Panc1 (cell line): ENCODE measurements at regions not wholly inside any gene's neighbourhood (a gene's known extent, or its start where the extent isn't known, plus 50 kb on each side); places are given as distances from the start of the nearest gene placed in this dataset.

Source experiments
- ATAC-seq: fragments of 200-7000 bp; cut with Tn5 transposase; 2 replicates; pipeline ENCODE4 v1.9.1; 2020; ENCODE audit warnings: mild to moderate bottlenecking, moderate library complexity
- BruUV-seq: library from RNA; stranded (reverse); fragments of 400-500 nt; replicated peaks from 2 replicates; lab custom pipeline; 2021; lab: Mats Ljungman, UMichigan
- CTCF ChIA-PET: fragments of 300-600 bp; sonication (Branson Sonifier 250); formaldehyde crosslinking; loops from one replicate; lab custom pipeline; 2022; ENCODE audit warnings: antibody characterized with exemption; lab: Charles Lee
- POLR2A ChIA-PET: fragments of 300-600 bp; sonication (Branson Sonifier 250); formaldehyde crosslinking; loops from one replicate; lab custom pipeline; 2022; ENCODE audit warnings: antibody characterized with exemption; lab: Charles Lee
- DNase-seq: peaks from one replicate; pipeline ENCODE4 v3.0.0-alpha.2; 2010; ENCODE audit warnings: low read depth, low spot score
- H3K27ac ChIP-seq: 2 replicates; pipeline ENCODE4 v1.5.1; 2011; ENCODE audit warnings: mild to moderate bottlenecking, low read length, inconsistent platforms
- H3K27me3 ChIP-seq: fragments of 200-500 bp; sonication (Bioruptor generic); 2 replicates; pipeline ENCODE4 v1.6.0; 2014; ENCODE audit warnings: low read length, inconsistent platforms; ENCODE audit not compliant: control insufficient read depth, insufficient read depth
- H3K36me3 ChIP-seq: fragments of 200-500 bp; sonication (Bioruptor generic); 2 replicates; pipeline ENCODE4 v1.5.1; 2014; ENCODE audit warnings: inconsistent platforms, mild to moderate bottlenecking, low read length, moderate library complexity; ENCODE audit not compliant: control insufficient read depth, insufficient read depth
- H3K4me1 ChIP-seq: 2 replicates; pipeline ENCODE4 v1.5.1; 2011; ENCODE audit warnings: inconsistent platforms, mild to moderate bottlenecking, low read length, moderate library complexity; ENCODE audit not compliant: control insufficient read depth, insufficient read depth
- H3K4me3 ChIP-seq, 2 experiments: 2 replicates each; pipeline ENCODE4 v1.5.1; 2011 to 2012; ENCODE audit warnings: low read depth in 2 of 2, low read length in 2 of 2, mild to moderate bottlenecking in 2 of 2, inconsistent platforms in 1 of 2, moderate library complexity in 1 of 2
- H3K9me3 ChIP-seq: fragments of 200-500 bp; sonication (Bioruptor generic); 2 replicates; pipeline ENCODE4 v1.5.1; 2014; ENCODE audit warnings: low read depth, mild to moderate bottlenecking, inconsistent platforms, low read length, moderate library complexity; ENCODE audit not compliant: control insufficient read depth, insufficient read depth
- POLR2AphosphoS5 ChIP-seq: IDR thresholded peaks from 2 replicates; pipeline ENCODE4 v1.6.1; 2012; ENCODE audit warnings: mild to moderate bottlenecking, low read depth, low read length, moderate library complexity
- SIN3A ChIP-seq: IDR thresholded peaks from 2 replicates; pipeline ENCODE4 v1.6.1; 2012; ENCODE audit warnings: low read depth, mild to moderate bottlenecking, low read length, moderate library complexity, borderline replicate concordance; ENCODE audit not compliant: insufficient read depth
- TCF7L2 ChIP-seq: IDR thresholded peaks from 2 replicates; pipeline ENCODE4 v1.6.1; 2011; ENCODE audit warnings: mild to moderate bottlenecking, low read depth, low read length, inconsistent platforms
- in situ Hi-C: cut with HindIII; loops from 2 replicates; pipeline ENCODE4 v1.10.0; 2016; ENCODE audit warnings: low sequenced_read_pairs, low pct_unique_long_range_greater_than_20kb
- intact Hi-C: fragments of 100-400 bp; cut with micrococcal nuclease; formaldehyde crosslinking; loops from one replicate; pipeline ENCODE4 v1.10.0; 2022; ENCODE audit not compliant: unreplicated experiment
- TF ChIP-seq, protein P1 (sequence below): fragments of 450-650 bp; IDR thresholded peaks from 2 replicates; pipeline ENCODE4 v1.5.1; 2017; ENCODE audit warnings: mild to moderate bottlenecking
- TF ChIP-seq, protein P2 (sequence below), 2 experiments: IDR thresholded peaks; 2 replicates each; pipeline ENCODE4 v1.6.1; 2011 to 2012; ENCODE audit warnings: low read depth in 2 of 2, control low read depth in 1 of 2, low read length in 1 of 2, mild to moderate bottlenecking in 1 of 2, moderate library complexity in 1 of 2; ENCODE audit not compliant: insufficient read depth in 1 of 2

DNA sequence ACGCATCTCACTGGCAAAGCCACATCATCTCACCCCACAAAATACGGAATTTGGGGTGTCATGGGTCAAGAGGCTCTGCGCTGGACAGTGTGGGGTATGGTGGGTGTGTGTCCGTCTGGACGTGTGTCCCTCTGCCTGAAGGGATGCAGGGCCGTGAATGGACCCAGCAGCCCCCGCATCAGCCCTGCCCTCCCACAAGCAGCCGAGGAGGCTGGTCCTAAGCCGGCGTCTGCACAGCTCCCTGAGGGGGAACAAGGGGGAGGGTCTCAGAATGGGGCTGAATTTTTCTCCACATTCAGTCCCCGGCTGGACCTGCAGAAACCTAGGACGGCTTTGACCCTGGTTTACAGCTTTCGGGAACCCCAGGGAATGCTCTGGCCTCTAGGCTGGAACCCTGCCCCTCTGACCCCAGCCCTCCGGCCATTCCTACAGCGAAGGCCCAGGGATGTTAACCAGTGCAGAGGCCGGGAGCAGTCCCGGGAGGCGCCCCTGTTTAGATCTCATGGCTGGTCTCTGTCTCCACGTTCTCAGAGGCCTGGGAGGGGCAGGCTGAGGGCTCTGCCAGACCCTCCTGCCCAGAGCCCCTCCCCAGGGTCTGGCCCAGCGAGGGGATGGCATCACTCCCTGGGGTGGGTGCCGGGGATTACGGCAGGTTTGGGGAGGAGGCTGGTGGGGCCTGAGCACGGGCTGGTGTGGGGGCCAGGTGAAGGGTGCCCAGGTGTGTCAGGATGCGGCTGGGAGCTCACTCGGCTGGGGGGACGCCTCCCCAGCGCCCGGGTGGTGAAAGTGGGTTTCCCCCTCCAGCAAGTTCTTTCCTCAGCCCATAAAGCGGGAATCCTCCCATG lies 156.5 kb upstream of the C14orf180 start:
- H3K9me3 ChIP-seq = no peaks in the 10 kb centered on the region
- DNase-seq (no peak), ATAC-seq (no peak)
- in situ Hi-C loops = no loop called here
- no TSS peak for BruUV-seq
- H3K4me1 ChIP-seq = no peaks in the 10 kb centered on the region
- H3K36me3 ChIP-seq = no peaks in the 10 kb centered on the region
- POLR2A ChIA-PET = no interaction called here
- no peak for TF ChIP-seq POLR2AphosphoS5
- TF ChIP-seq, protein P1, sequence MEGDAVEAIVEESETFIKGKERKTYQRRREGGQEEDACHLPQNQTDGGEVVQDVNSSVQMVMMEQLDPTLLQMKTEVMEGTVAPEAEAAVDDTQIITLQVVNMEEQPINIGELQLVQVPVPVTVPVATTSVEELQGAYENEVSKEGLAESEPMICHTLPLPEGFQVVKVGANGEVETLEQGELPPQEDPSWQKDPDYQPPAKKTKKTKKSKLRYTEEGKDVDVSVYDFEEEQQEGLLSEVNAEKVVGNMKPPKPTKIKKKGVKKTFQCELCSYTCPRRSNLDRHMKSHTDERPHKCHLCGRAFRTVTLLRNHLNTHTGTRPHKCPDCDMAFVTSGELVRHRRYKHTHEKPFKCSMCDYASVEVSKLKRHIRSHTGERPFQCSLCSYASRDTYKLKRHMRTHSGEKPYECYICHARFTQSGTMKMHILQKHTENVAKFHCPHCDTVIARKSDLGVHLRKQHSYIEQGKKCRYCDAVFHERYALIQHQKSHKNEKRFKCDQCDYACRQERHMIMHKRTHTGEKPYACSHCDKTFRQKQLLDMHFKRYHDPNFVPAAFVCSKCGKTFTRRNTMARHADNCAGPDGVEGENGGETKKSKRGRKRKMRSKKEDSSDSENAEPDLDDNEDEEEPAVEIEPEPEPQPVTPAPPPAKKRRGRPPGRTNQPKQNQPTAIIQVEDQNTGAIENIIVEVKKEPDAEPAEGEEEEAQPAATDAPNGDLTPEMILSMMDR = no peak
- TF ChIP-seq, protein P2, sequence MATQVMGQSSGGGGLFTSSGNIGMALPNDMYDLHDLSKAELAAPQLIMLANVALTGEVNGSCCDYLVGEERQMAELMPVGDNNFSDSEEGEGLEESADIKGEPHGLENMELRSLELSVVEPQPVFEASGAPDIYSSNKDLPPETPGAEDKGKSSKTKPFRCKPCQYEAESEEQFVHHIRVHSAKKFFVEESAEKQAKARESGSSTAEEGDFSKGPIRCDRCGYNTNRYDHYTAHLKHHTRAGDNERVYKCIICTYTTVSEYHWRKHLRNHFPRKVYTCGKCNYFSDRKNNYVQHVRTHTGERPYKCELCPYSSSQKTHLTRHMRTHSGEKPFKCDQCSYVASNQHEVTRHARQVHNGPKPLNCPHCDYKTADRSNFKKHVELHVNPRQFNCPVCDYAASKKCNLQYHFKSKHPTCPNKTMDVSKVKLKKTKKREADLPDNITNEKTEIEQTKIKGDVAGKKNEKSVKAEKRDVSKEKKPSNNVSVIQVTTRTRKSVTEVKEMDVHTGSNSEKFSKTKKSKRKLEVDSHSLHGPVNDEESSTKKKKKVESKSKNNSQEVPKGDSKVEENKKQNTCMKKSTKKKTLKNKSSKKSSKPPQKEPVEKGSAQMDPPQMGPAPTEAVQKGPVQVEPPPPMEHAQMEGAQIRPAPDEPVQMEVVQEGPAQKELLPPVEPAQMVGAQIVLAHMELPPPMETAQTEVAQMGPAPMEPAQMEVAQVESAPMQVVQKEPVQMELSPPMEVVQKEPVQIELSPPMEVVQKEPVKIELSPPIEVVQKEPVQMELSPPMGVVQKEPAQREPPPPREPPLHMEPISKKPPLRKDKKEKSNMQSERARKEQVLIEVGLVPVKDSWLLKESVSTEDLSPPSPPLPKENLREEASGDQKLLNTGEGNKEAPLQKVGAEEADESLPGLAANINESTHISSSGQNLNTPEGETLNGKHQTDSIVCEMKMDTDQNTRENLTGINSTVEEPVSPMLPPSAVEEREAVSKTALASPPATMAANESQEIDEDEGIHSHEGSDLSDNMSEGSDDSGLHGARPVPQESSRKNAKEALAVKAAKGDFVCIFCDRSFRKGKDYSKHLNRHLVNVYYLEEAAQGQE (IDR thresholded peaks at IDR 0.05; ENCODE audit: insufficient read depth in 1 of 2, low read depth in 2 of 2, low read length in 1 of 2) = no peak
- no peak for TF ChIP-seq SIN3A
- TF ChIP-seq TCF7L2 = no peak
- no peaks in the 10 kb centered on the region; the same call in 1 of the 2 replicates for H3K27me3 ChIP-seq
- CTCF ChIA-PET = no interaction called here
- intact Hi-C loops = no loop called here
- no peak overlapping the region for H3K4me3 ChIP-seq
- no peak overlapping the region for H3K27ac ChIP-seq

DNA sequence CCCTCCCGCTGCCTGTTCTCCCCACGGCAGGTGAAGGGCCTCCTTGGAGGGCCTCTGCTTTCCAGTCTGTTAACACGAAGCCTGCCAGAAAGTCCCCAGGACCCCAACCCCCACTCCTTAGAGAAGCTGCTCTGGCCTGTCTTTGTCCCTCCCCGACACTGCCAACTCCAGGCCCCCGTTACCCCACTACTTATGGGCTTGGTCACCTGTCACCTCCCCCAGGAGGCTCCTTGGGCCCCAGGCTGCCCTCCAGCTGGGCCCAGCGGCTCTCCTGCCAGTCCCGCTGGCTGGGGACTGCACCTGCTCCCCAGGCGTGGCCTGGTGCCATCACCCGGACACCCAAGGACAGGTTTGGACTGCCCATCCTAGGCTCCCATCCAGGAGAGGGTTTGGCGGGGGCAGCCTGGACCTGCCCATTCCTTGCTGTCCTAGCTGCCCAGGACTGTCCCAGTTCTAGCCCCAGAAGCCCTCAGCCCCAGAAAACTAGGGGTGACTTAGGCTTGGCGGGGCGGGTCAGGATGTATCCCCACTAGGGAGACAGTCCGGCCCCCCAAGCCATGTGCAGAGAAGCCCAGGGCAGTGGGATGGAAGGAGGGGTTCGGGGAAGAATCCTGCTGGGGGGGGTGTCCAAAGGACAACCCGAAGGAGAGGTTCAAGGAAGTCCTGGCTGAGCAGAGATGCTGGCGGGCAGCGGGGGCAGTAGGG lies 155.7 kb upstream of the C14orf180 start:
- ChIA-PET CTCF (no interaction called here), POLR2A (no interaction called here)
- in situ Hi-C loops (no loop called here), intact Hi-C loops (no loop called here)
- H3K4me3 ChIP-seq = no peak overlapping the region
- H3K27ac ChIP-seq = no peak overlapping the region
- H3K4me1 ChIP-seq = no peaks in the 10 kb centered on the region
- no peaks in the 10 kb centered on the region for H3K9me3 ChIP-seq
- H3K36me3 ChIP-seq = no peaks in the 10 kb centered on the region
- BruUV-seq = no TSS peak
- ATAC-seq = no peak
- TF ChIP-seq, protein P1 = no peak
- TF ChIP-seq TCF7L2 = no peak
- no peak for TF ChIP-seq SIN3A
- TF ChIP-seq, protein P2 (IDR thresholded peaks at IDR 0.05; ENCODE audit: insufficient read depth in 1 of 2, low read depth in 2 of 2, low read length in 1 of 2) = no peak
- TF ChIP-seq POLR2AphosphoS5 = no peak
- DNase-seq = no peak
- H3K27me3 ChIP-seq = no peaks in the 10 kb centered on the region
